ENCODE measurements at regions not wholly inside any gene's neighbourhood (a gene's known extent, or its start where the extent isn't known, plus 50 kb on each side); places are given as distances from the start of the nearest gene placed in this dataset.

GRCh38 chr7:16086743-16087142 is 334.6 kb downstream of the CRPPA start:
- no peak for DNase-seq
- Histone ChIP-seq H2BK5ac (ENCODE audit: low read depth, low read length, poor library complexity, severe bottlenecking) (no peak overlapping the region), H2BK20ac (ENCODE audit: low read depth, low read length) (no peak overlapping the region), H3K36me3 (ENCODE audit: control insufficient read depth, insufficient read depth, low read length) (no peaks in the 10 kb centered on the region), H3K9me1 (ENCODE audit: insufficient read depth, low read length) (no peaks in the 10 kb centered on the region), H2AFZ (replicated peaks; ENCODE audit: low read length, poor library complexity) (no peak overlapping the region), H2AK5ac (ENCODE audit: low read depth, low read length) (no peak overlapping the region), H3K27ac (ENCODE audit: insufficient read depth, low read length) (no peak overlapping the region), H3K4me3 (ENCODE audit: insufficient read depth, low read depth, low read length) (no peak overlapping the region), H3K27me3 (ENCODE audit: control insufficient read depth, insufficient read depth, low read length) (no peaks in the 10 kb centered on the region), H3K56ac (ENCODE audit: extremely low read depth, insufficient read depth, low read length) (no peak overlapping the region), H4K8ac (ENCODE audit: low read depth in 2 of 2, low read length in 2 of 2) (no peak overlapping the region), H3K4me1 (ENCODE audit: control insufficient read depth, insufficient read depth, low read length) (no peaks in the 10 kb centered on the region), H3K23ac (ENCODE audit: low read depth, low read length) (no peak overlapping the region), H3K14ac (replicated peaks; ENCODE audit: low read depth, low read length) (no peak overlapping the region), H3K9me3 (ENCODE audit: control insufficient read depth, insufficient read depth, low read length) (no peaks in the 10 kb centered on the region), H2BK15ac (ENCODE audit: low read depth, low read length) (no peak overlapping the region), H2AK9ac (replicated peaks; ENCODE audit: low read depth, low read length, poor library complexity) (no peak overlapping the region), H4K91ac (ENCODE audit: insufficient read depth, low read depth, low read length) (no peak overlapping the region), H3K18ac (ENCODE audit: low read depth, low read length) (no peak overlapping the region), H3K4ac (ENCODE audit: low read depth, low read length) (no peak overlapping the region), H3K79me1 (ENCODE audit: low read depth in 1 of 2, low read length in 2 of 2) (no peaks in the 10 kb centered on the region), H2BK120ac (ENCODE audit: low read depth, low read length) (no peak overlapping the region), H3K9ac (ENCODE audit: low read depth, low read length) (no peak overlapping the region), H4K5ac (ENCODE audit: low read depth, low read length) (no peak overlapping the region), H4K20me1 (ENCODE audit: insufficient read depth, low read length) (no peaks in the 10 kb centered on the region), H3K4me2 (ENCODE audit: low read depth, low read length) (no peak overlapping the region)
- dilution Hi-C loops (cut with HindIII; ENCODE audit: low sequenced_read_pairs, unreplicated experiment) (no loop called here), intact Hi-C loops (cut with micrococcal nuclease) (no loop called here), in situ Hi-C loops (cut with MboI; ENCODE audit: low sequenced_read_pairs) (no loop called here)
- no peak for TF ChIP-seq NFE2L2 (IDR thresholded peaks at IDR 0.05; ENCODE audit: low read depth, low read length)
- no peak for TF ChIP-seq POLR2A (IDR thresholded peaks at IDR 0.05; ENCODE audit: low read depth, low read length)
- TF ChIP-seq RFX5 (IDR thresholded peaks at IDR 0.05; ENCODE audit: low read depth, low read length): no peak
- TF ChIP-seq RCOR1 (IDR thresholded peaks at IDR 0.05; ENCODE audit: insufficient replicate concordance, low read length): no peak
- no peak for TF ChIP-seq RAD21 (IDR thresholded peaks at IDR 0.05; ENCODE audit: low read length)
- no peak for TF ChIP-seq USF2 (IDR thresholded peaks at IDR 0.05; ENCODE audit: low read depth, low read length)
- no peak for TF ChIP-seq MAFK (IDR thresholded peaks at IDR 0.05; ENCODE audit: low read depth, low read length)
- TF ChIP-seq MAZ (IDR thresholded peaks at IDR 0.05; ENCODE audit: borderline replicate concordance, low read depth, low read length): no peak
- no peak for TF ChIP-seq CEBPB (IDR thresholded peaks at IDR 0.05; ENCODE audit: low read depth, low read length)
- TF ChIP-seq BHLHE40 (IDR thresholded peaks at IDR 0.05; ENCODE audit: low read depth, low read length): no peak
- TF ChIP-seq MXI1 (IDR thresholded peaks at IDR 0.05; ENCODE audit: borderline replicate concordance, low read depth, low read length): no peak
- no peak for TF ChIP-seq CTCF (conservative IDR thresholded peaks at IDR 0.05; ENCODE audit: low read depth, low read length)
- TF ChIP-seq CHD1 (IDR thresholded peaks at IDR 0.05; ENCODE audit: low read depth, low read length): no peak
- no peak for TF ChIP-seq ELK1 (IDR thresholded peaks at IDR 0.05; ENCODE audit: borderline replicate concordance, low read depth, low read length)
- TF ChIP-seq FOS (IDR thresholded peaks at IDR 0.05; ENCODE audit: low read depth, low read length): no peak
- no peak for TF ChIP-seq SMC3 (IDR thresholded peaks at IDR 0.05; ENCODE audit: low read depth, low read length)
- no TSS peak for BruUV-seq (replicated peaks)
- ATAC-seq (ENCODE audit: low read depth): no peak
- POLR2A ChIA-PET (ENCODE audit: unreplicated experiment): interaction anchor here (0.6 kb wide), 1 partner anchor 839 kb away, joined by 4 read pairs; no protein-coding TSS in a partner anchor
- CTCF ChIA-PET: no interaction called here
- no CpG with 5 or more reads among the region's 1 CpG for WGBS, 2 experiments (ENCODE audit: extremely low coverage in 2 of 2, insufficient read length in 1 of 2)
